ENCODE measurements at regions not wholly inside any gene's neighbourhood (a gene's known extent, or its start where the extent isn't known, plus 50 kb on each side); places are given as distances from the start of the nearest gene placed in this dataset.

- TF ChIP-seq, protein P1, sequence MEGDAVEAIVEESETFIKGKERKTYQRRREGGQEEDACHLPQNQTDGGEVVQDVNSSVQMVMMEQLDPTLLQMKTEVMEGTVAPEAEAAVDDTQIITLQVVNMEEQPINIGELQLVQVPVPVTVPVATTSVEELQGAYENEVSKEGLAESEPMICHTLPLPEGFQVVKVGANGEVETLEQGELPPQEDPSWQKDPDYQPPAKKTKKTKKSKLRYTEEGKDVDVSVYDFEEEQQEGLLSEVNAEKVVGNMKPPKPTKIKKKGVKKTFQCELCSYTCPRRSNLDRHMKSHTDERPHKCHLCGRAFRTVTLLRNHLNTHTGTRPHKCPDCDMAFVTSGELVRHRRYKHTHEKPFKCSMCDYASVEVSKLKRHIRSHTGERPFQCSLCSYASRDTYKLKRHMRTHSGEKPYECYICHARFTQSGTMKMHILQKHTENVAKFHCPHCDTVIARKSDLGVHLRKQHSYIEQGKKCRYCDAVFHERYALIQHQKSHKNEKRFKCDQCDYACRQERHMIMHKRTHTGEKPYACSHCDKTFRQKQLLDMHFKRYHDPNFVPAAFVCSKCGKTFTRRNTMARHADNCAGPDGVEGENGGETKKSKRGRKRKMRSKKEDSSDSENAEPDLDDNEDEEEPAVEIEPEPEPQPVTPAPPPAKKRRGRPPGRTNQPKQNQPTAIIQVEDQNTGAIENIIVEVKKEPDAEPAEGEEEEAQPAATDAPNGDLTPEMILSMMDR (IDR thresholded peaks at IDR 0.05): no peak
- no peak for TF ChIP-seq SIN3A (IDR thresholded peaks at IDR 0.05; ENCODE audit: borderline replicate concordance, insufficient read depth, low read depth, low read length)
- no peak for TF ChIP-seq TCF7L2 (IDR thresholded peaks at IDR 0.05; ENCODE audit: low read depth, low read length)
- TF ChIP-seq, protein P2, sequence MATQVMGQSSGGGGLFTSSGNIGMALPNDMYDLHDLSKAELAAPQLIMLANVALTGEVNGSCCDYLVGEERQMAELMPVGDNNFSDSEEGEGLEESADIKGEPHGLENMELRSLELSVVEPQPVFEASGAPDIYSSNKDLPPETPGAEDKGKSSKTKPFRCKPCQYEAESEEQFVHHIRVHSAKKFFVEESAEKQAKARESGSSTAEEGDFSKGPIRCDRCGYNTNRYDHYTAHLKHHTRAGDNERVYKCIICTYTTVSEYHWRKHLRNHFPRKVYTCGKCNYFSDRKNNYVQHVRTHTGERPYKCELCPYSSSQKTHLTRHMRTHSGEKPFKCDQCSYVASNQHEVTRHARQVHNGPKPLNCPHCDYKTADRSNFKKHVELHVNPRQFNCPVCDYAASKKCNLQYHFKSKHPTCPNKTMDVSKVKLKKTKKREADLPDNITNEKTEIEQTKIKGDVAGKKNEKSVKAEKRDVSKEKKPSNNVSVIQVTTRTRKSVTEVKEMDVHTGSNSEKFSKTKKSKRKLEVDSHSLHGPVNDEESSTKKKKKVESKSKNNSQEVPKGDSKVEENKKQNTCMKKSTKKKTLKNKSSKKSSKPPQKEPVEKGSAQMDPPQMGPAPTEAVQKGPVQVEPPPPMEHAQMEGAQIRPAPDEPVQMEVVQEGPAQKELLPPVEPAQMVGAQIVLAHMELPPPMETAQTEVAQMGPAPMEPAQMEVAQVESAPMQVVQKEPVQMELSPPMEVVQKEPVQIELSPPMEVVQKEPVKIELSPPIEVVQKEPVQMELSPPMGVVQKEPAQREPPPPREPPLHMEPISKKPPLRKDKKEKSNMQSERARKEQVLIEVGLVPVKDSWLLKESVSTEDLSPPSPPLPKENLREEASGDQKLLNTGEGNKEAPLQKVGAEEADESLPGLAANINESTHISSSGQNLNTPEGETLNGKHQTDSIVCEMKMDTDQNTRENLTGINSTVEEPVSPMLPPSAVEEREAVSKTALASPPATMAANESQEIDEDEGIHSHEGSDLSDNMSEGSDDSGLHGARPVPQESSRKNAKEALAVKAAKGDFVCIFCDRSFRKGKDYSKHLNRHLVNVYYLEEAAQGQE (IDR thresholded peaks at IDR 0.05; ENCODE audit: insufficient read depth in 1 of 2, low read depth in 2 of 2, low read length in 1 of 2): no peak
- TF ChIP-seq POLR2AphosphoS5 (IDR thresholded peaks at IDR 0.05; ENCODE audit: low read depth, low read length): no peak
- CTCF ChIA-PET: no interaction called here
- BruUV-seq (replicated peaks): no TSS peak
- ATAC-seq: no peak
- Histone ChIP-seq H3K9me3 (ENCODE audit: control insufficient read depth, insufficient read depth, low read depth, low read length) (no peaks in the 10 kb centered on the region), H3K36me3 (ENCODE audit: control insufficient read depth, insufficient read depth, low read length) (no peaks in the 10 kb centered on the region), H3K4me3 (ENCODE audit: low read depth in 2 of 2, low read length in 2 of 2) (no peak overlapping the region), H3K27me3 (ENCODE audit: control insufficient read depth, insufficient read depth, low read length) (no peaks in the 10 kb centered on the region), H3K27ac (ENCODE audit: low read length) (no peak overlapping the region), H3K4me1 (ENCODE audit: control insufficient read depth, insufficient read depth, low read length) (no peaks in the 10 kb centered on the region)
- intact Hi-C loops (cut with micrococcal nuclease; ENCODE audit: unreplicated experiment): no loop called here
- POLR2A ChIA-PET: no interaction called here
- no peak for DNase-seq (ENCODE audit: low read depth, low spot score)
- in situ Hi-C loops (cut with HindIII; ENCODE audit: low pct_unique_long_range_greater_than_20kb, low sequenced_read_pairs): no loop called here
Measured at GRCh38 chr21:32101277-32101676, 177.6 kb downstream of the MIS18A start.

DNA sequence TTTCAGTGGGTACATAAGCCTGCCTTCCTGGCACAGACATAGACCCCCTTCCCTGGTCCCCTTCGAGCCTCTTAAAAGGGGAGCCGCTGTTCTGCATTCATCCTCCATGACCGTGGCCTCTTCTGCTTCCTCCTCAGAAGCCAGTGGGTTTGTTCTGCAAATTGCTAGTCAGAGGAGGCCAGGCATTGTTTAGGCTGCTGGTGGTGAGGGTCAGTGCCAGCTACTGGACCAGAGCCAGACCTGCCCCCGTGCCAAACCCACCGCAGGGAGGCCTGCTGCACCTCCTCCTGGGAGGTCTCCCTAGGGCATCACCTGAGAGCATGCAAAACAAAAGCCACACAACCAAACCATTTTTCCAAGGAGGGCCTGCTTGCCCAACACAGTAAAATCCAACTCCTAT, 178.4 kb downstream of the MIS18A start:
- intact Hi-C loops (cut with micrococcal nuclease; ENCODE audit: unreplicated experiment) (no loop called here), in situ Hi-C loops (cut with HindIII; ENCODE audit: low pct_unique_long_range_greater_than_20kb, low sequenced_read_pairs) (no loop called here)
- TF ChIP-seq, protein P2 (IDR thresholded peaks at IDR 0.05; ENCODE audit: insufficient read depth in 1 of 2, low read depth in 2 of 2, low read length in 1 of 2): no peak
- TF ChIP-seq TCF7L2 (IDR thresholded peaks at IDR 0.05; ENCODE audit: low read depth, low read length) (no peak), POLR2AphosphoS5 (IDR thresholded peaks at IDR 0.05; ENCODE audit: low read depth, low read length) (no peak), SIN3A (IDR thresholded peaks at IDR 0.05; ENCODE audit: borderline replicate concordance, insufficient read depth, low read depth, low read length) (no peak)
- TF ChIP-seq, protein P1 (IDR thresholded peaks at IDR 0.05): no peak
- Histone ChIP-seq H3K4me1 (ENCODE audit: control insufficient read depth, insufficient read depth, low read length) (no peaks in the 10 kb centered on the region), H3K9me3 (ENCODE audit: control insufficient read depth, insufficient read depth, low read depth, low read length) (no peaks in the 10 kb centered on the region), H3K4me3 (ENCODE audit: low read depth in 2 of 2, low read length in 2 of 2) (no peak overlapping the region), H3K36me3 (ENCODE audit: control insufficient read depth, insufficient read depth, low read length) (no peaks in the 10 kb centered on the region), H3K27ac (ENCODE audit: low read length) (no peak overlapping the region), H3K27me3 (ENCODE audit: control insufficient read depth, insufficient read depth, low read length) (no peaks in the 10 kb centered on the region)
- ChIA-PET CTCF (no interaction called here), POLR2A (no interaction called here)
- no TSS peak for BruUV-seq (replicated peaks)
- DNase-seq (ENCODE audit: low read depth, low spot score) (no peak), ATAC-seq (no peak)

Measured in Panc1 (cell line).